HG03139 (cell line): ENCODE measurements at regions not wholly inside any gene's neighbourhood (a gene's known extent, or its start where the extent isn't known, plus 50 kb on each side); places are given as distances from the start of the nearest gene placed in this dataset.

Experiments used
- ATAC-seq: cut with Tn5 transposase; IDR thresholded peaks from one replicate; pipeline ENCODE4 v1.9.1; 2021; ENCODE audit not compliant: unreplicated experiment

DNA sequence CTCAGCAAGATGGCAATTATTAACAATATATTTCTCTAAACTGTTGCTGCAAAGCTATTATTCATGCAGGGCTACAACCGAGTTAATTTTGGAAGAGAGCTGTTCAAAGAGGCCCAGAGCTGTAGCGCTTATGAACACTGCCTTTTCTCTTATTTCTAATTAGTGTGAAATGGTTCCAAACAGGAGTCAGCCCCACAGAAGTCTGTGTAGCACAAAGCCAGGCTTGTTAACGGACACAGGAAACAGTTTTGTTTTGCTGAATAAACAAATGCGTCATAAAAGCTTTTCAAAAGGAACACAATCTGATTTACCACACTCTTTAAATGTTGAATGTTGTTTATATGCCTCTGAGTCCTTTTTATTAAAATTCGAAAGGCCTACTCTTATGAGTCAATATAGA lies 396.5 kb downstream of the ANXA1 start:
- ATAC-seq = no peak

DNA sequence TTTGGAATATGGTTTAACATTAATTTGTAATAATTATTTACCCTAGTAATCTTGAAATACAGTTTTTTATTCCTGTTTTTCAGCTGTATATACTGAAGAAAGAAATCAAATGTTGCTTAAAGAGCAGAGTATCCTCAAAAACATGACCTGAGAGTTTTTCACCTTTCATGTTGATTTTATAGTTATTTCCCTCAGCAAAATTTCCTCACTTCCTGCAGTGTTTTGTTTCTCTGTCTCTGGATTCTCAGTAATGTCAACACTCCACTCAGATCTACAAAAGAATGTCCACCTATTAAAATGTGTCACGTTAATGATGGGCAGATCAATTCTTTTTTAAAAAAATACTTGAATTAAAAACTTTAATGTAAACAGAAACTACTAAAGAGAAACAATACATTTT lies 398.3 kb downstream of the ANXA1 start:
- ATAC-seq = no peak

DNA sequence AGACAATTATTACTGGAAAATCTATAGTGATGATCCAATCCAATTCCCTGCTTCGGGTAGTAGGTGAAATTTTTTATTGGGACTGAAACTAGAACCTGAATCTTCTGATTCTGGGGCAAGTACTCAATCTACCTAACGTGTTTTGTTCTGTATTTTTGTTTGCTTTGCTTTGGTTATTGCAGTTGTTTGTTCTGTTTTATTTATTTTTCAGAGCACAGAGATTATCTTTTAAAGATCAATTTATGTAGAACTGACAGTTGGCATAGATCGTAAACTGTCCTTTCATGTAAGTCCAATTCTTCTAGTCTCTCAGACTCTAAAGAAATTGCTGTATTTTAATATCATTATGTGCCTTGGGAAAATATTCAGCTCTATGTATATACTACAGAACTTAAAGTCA lies 401.6 kb downstream of the ANXA1 start:
- ATAC-seq = no peak

DNA sequence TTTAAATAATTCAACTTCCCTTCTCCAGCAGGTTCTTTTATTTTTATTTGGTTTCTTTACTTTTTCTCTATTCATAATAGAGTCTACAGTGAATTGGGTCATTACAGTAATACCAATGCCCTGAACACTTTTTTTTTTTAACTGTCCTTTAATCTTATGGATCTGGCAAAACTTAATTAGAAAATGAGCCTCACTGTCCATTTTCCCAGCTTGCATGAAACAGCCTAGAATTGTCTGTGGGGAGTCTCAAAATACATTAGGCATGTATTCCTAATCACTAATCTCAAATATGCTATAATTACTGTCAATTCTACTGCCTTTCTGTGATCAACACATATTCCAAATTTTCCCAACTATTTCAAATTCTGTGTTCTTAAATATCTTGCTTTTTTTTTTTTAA lies 406.8 kb downstream of the ANXA1 start:
- ATAC-seq = no peak

DNA sequence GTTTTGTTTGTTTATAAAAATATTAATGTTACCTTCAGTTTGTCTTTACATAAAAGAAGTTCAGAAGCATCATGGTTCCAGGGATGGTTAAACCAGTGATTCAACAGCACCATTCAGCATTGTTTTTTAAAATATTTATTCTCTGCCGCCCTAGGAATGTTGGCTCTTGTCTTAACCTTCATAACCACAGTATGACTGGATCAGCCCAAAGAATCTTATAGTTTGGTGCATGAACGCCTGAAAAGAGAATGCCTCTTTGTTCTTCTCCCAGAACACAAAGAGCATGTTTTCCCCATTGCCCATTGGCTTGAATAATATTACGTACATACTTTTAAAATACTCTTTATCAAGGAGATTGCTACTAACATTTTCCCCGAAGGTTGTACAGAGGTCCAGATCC lies 413.4 kb downstream of the ANXA1 start:
- no peak for ATAC-seq

DNA sequence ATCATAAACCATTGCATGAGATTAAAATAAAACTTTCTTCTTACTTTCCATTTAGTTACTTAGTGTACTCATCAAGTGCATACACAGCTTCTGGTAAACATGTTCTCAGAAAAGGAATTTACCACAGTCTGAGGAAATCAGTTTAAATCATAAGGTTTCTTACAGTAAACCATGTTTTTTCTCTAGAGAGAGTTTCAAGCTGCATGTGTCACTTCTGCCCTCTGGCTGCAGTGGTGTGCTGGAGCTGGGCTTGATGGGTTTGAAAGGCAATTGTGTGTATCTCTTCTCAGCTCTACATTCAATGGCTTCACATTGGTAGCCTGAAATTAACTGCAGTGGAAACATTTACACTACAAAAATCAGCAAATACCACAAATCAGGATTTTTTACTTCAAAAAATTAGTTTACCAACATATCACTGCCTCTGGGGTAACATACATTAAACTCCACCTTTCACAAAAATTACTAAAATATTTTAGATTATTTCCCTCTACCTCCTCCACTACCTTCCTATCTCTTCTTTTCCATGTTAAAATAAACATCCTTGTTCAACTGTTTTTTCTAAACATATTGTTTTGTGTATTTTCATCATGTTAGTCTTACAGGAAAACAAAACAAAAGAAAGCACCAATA lies 414.3 kb downstream of the ANXA1 start:
- ATAC-seq = no peak

DNA sequence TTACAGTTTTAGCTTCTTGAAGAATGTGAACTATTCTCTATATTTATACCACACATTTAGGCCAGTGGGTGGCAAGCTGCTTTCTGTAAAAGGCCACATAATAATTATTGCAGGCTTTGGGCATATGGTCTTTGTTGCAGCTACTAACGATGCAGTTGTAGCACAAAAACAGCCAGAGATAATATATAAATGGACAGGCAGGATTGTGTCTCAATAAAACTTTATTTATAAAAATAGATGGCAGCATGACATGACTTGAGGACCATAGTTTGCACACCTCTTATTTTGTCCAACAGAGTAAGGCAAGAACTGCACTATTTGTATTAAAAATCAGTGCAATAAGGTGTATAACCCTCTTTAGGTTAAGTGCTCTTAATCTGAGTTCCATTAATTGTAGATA lies 415.0 kb downstream of the ANXA1 start:
- no peak for ATAC-seq

DNA sequence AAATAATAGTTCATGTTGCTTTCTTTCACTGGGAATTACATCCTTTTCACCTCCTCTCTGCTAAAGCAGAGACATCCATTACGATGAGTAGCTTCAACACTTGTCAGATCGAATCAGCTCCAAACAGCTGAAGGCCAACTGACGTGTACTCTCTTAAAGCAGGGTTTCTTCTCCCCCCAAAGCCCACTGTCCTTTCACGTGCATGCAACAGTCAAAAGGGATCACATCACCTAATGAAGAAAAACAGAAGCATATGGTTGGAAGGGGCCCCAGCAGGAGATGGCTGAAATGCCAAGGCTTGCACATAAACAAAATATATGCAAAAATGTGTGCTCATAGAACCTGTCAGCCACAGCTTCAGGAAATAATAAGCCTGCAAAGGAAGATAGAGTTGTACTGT lies 421.6 kb downstream of the ANXA1 start:
- ATAC-seq = no peak

DNA sequence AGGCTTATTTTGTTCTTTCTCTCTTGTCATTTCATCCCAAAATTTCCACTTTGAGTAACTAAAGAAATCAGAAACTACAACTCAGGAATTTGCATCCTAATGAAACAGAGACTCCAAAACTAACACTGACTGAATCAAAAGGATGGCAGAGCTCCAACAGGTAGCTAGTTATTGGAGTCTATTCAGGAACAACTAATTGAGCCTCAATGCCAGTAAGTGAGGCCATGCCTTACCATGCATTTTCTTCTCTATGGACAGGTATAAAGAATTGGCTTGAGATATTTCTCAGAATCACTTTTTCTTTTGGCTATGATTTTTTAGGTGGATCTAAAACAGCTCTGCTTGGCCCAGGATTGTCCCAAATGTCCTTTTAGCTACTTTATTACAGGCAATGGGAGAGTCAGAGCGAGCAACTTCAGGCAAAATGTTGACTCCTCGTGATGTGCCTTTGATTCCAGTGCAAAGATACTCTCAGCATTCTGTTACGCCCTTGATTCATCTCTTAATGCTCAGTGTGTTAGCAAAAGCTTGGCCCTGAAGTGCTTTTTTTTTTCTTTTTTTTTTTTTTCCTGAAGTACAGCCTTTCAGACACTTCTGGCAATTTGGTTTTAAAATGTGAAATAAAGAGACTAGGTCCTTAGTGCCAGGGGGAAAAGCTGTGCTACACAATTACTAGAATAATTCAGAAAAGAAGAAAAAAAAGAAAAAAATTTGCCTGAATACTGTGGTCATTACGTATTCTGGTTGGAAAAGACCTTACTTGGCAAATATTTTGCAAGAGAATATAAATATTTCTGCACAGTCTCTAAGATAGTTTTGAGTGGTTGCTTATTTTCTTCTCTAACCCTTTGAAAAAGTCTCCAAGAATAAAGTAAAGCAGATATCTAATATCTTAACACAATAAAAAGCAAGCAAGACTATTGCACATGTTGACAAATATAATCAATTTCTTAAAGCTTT lies 423.7 kb downstream of the ANXA1 start:
- ATAC-seq = no peak

DNA sequence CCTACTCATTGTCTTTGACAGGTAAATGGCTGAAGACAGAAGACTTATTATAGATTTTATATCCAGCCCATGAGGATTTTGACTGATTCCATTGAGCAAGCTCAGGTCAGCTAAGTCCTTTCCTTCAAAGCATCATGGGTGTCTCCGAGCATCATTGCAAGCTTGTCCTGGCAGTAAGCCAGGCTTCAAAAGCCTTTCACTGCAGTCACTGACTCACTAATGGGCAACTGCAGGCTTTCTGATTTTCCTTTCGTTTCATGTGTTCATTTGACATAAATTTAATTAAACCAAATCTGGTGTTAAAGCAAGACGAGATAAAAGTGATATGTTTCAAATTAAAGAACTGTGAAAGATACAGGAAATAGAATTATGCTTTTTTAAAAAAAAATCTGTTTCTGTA lies 426.2 kb downstream of the ANXA1 start:
- ATAC-seq = no peak

DNA sequence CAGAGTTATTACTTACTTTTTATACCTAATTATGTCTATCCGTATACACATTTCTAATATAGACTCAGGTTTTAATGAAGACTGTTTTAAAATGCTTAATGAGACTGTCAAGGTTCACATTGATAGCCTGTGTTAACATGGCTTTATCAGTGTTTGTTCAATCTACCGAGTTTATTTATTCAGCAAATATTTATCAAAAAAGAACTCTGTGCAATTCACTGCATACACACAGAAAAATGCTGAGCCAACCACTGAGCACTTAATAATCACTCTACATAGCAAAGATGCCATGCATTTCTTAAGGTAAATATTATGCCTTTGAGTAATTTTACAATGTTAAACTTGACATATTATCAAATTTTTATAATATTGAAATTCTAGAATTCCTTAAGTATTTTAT lies 428.2 kb downstream of the ANXA1 start:
- no peak for ATAC-seq

DNA sequence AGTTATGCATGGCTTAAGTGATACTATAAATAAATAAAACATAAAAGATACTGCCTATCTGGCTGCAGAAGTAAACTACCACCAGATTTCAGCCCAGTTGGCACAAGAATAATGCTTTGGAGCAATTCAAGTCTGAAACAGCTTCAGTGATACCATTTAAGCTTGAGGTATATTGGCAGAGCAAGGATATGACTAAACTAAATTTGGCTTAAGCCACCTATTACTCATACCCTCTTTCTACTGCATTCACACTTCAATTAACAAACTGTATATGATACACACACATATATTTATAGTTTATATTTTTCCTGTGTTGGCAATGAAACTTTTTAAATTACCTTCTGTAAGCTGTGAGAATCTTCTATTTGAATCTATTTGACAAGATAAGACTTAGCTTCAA lies 431.9 kb downstream of the ANXA1 start:
- no peak for ATAC-seq

DNA sequence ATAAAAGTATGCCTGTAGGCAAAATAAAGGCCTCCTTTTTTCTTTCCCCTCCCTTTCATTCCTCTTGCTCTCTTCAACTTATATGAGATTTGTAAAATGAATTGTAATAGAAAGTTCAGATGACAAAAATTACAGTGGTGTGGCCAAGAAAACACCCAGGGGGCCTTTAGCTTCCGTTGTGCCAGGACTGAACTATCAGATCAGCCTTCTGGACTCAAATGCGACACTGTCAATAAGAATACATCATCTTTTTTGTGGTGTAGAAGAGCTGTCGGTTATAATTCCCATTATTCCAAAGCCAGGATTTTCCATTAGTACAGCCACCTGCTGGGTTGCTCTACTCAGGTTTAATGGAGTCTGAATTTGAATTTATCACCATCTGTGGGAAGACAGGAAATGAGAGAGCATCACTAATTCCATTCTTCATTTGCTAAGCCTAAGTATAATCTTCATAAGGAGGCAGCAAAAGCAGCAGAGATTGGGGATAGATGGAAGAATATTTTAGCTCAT lies 443.4 kb downstream of the ANXA1 start:
- ATAC-seq = no peak

DNA sequence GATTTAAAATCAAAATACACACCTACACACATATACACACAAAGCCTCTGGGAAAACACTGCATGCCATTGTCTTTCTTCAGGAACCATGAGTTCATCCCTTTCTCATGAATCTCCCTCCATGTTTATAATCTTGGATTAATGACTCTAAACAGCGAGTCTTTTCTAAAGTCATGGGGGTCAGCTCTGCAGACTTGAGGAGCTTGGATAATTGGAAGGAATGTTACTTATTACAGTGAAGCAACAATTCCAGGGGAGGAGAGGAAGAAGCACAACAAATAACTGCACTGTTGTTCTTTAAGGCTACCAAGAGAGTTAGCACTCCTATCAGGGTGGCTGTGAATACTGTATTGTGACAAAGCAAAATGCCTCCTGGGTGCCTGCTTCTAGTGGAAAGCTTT lies 444.7 kb downstream of the ANXA1 start:
- ATAC-seq = no peak

DNA sequence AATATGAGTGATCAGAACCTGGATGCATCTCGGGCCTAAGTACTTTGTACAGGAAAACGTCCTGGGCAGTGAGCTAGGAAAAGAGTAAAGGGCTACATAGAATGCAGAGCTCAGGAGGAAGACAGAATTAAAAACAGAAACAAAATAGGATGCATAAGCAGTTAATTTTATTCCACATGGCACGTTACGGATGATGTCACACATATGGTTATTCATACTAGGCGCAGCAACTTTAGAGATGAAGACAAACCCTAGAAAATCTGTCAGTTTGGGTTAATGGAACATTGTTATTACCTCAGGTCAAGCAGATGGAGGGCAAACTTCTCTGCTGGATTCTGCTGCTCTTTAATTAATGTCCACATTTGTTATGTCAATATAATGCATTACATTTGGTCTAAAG lies 445.4 kb downstream of the ANXA1 start:
- no peak for ATAC-seq

DNA sequence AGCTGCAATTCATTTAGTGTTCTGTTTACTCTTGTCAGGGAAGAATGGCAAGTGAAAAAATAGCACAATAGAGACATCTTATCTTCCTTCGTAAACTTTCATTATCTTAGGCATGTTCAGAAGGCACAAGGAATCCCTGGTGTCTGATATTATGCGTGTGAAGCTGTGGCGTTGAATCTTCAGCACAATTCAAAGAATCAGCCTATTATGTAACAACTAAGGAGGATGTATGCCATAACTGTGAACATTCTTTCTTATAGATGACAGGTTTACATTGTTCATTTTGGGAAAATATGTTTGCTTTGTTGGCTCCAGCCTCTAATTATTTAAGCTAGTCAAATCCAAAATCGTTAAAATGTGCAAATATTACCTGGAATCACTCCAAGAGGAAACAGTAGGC lies 446.1 kb downstream of the ANXA1 start:
- ATAC-seq = no peak

DNA sequence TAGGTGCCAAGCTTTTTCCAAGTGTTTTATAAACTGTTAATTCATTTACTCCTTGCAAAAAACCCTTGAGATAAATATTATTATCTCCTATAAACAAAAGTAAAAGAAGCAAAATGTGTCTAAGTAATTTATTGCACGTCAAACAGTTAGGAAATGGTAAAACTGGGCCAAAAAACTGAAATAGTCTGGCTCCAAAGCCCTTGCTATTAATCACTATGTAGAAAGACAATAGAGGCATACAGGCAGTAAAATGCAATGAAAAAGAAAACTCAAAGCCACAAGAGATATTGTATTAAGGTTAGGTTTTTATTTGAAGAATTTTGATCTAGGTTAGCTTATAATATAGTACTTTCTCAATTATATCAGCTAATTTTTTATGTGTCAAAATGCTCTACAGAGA lies 457.7 kb downstream of the ANXA1 start:
- no peak for ATAC-seq

DNA sequence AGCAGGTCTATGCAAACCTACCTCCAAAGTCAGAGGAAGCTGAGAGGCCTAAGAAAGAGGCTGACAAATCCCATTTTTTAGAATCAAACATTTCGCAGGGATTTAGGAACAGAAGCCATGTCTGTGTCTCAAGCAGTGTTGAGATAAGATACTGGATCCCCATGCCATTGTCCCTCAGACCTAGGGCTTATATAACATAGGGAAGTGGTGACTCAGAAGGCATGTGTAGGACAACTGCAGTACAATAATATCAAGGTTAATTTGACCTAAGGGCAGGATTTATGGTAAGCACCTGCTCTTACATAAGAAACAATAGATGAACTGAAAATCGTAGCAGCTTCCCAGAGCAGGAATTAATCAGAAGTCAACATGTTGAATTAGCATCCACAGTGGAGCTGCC lies 459.4 kb downstream of the ANXA1 start:
- ATAC-seq = no peak

DNA sequence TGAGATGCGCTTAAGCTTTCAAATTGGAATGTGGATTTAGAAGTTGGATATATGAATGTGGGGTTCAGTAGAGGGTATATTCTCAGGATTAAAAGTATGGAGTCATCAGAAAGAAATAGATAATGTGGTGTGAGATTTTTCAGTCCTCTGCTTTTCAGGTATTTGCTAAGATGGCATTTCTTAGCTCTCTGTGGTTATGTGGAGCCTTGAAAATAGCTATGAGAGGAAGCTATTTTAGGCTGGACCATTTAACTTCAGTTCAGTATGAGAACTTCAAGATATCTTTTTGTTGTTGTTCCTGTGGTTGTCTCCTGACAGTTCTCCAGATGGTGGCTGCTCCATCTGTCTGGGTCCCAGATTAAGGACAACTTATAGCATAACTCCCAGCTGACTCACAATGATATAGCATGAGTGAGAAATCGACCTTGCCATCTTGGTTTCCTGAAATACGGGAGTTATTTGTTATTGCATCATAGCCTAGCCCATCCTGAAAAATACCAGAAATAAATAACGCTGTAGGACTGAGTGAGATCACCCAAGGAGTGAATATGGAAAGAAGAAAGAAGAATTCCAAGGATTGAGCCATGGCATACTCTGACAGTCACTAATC lies 461.5 kb downstream of the ANXA1 start:
- no peak for ATAC-seq

DNA sequence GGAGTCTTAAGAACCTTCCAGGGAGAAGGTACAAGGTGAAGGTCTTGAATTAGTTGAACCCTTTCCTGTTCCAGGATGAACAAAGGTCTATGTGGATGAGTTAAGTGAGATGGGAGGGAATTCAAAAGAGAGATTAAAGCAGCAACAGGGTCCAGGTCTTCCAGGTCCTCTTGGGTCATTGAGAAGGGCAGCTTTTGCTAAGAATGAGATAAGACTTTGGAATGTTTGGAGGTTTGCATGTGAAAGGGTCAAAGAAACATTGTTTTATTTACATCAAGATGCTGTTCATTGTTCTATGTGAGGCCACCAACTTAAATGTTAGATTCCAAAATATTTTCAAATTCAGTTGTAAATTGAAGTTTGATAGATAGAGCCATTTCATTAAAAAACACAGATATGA lies 463.9 kb downstream of the ANXA1 start:
- no peak for ATAC-seq

DNA sequence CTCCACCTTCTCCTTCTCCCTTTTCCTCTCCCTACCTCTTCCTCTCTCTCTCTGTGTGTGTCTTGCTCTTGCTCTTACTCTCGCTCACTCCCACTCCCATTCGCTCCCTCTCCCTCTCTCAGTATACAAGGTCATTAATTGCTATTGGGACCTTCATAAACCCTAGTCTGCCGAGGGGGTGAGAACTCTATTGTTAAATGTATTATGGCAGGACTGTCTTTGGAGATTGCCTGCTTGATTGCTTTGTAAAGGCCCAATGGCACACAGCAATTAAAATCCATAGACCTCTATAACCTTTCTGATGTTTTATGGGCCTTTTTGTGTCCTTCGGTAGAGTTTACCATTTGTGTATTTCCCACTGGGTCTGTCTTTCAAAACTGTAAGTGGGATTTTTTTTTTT lies 465.9 kb downstream of the ANXA1 start:
- no peak for ATAC-seq

DNA sequence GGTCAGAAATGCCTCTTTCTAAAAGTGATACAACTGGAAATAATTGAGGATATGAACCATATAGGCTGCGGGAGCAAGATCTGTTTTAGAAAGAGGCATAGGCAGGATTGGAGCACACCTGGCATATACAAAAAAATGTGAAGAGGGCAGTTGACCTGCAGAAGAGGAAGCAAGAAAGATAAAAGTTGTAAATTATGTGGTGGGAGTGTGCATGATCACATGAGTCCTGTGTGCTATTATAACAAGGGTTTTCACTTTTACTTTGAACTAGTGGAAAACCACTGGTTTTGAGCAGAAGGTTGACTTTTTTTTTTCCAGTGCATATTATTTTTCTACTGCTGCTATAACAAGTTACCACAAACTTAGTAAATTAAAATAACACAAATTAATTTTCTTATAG lies 489.3 kb downstream of the ANXA1 start:
- no peak for ATAC-seq
